DND-41 (cell line): ENCODE measurements at regions not wholly inside any gene's neighbourhood (a gene's known extent, or its start where the extent isn't known, plus 50 kb on each side); places are given as distances from the start of the nearest gene placed in this dataset.

Experiments used
- ATAC-seq: fragments of 200-7000 bp; cut with Tn5 transposase; 3 replicates; pipeline ENCODE4 v1.9.1; 2021; ENCODE audit warnings: low read depth; ENCODE audit not compliant: insufficient read depth
- DNase-seq: peaks from one replicate; pipeline ENCODE4 v3.0.0-alpha.2; 2020
- H2AFZ ChIP-seq: 2 replicates; pipeline ENCODE4 v1.6.0; 2012; ENCODE audit warnings: low read depth, low read length
- H3K27ac ChIP-seq: 2 replicates; pipeline ENCODE4 v1.5.1; 2012; ENCODE audit warnings: low read length, inconsistent platforms
- H3K27me3 ChIP-seq: fragments of 200-600 bp; sonication (generic); 2 replicates; pipeline ENCODE4 v1.6.0; 2012; ENCODE audit warnings: low read length, mild to moderate bottlenecking, inconsistent platforms; ENCODE audit not compliant: insufficient read depth, poor library complexity
- H3K36me3 ChIP-seq: 2 replicates; pipeline ENCODE4 v1.5.1; 2012; ENCODE audit warnings: low read length, inconsistent platforms; ENCODE audit not compliant: insufficient read depth
- H3K4me1 ChIP-seq: 2 replicates; pipeline ENCODE4 v1.5.1; 2012; ENCODE audit warnings: mild to moderate bottlenecking, low read length; ENCODE audit not compliant: insufficient read depth
- H3K4me2 ChIP-seq: 2 replicates; pipeline ENCODE4 v1.6.0; 2012; ENCODE audit warnings: mild to moderate bottlenecking, moderate library complexity, low read length, inconsistent platforms; ENCODE audit not compliant: insufficient read depth
- H3K4me3 ChIP-seq, 2 experiments: fragments of 200-600 bp in 1 of 2; shearing (Covaris generic) in 1 of 2; 2 replicates each; pipeline ENCODE4 v1.5.1; 2012 to 2016; ENCODE audit warnings: inconsistent platforms in 2 of 2, low read length in 2 of 2, mild to moderate bottlenecking in 2 of 2, low read depth in 1 of 2, moderate library complexity in 1 of 2
- H3K79me2 ChIP-seq: 2 replicates; pipeline ENCODE4 v1.6.0; 2012; ENCODE audit warnings: low read length, inconsistent platforms; ENCODE audit not compliant: insufficient read depth
- H3K9ac ChIP-seq: 2 replicates; pipeline ENCODE4 v1.6.0; 2012; ENCODE audit warnings: low read depth, mild to moderate bottlenecking, inconsistent platforms, low read length, moderate library complexity
- H3K9me3 ChIP-seq: 2 replicates; pipeline ENCODE4 v1.5.1; 2012; ENCODE audit warnings: low read length, moderate library complexity, mild to moderate bottlenecking, inconsistent platforms; ENCODE audit not compliant: insufficient read depth, severe bottlenecking
- H4K20me1 ChIP-seq: 2 replicates; pipeline ENCODE4 v1.6.0; 2012; ENCODE audit warnings: low read length; ENCODE audit not compliant: insufficient read depth
- EZH2 ChIP-seq: IDR thresholded peaks from 3 replicates; pipeline ENCODE4 v1.6.1; 2012; ENCODE audit warnings: borderline replicate concordance, low read depth, mild to moderate bottlenecking, moderate library complexity, low read length, inconsistent platforms; ENCODE audit not compliant: severe bottlenecking
- TF ChIP-seq, protein P1 (sequence below): IDR thresholded peaks from 2 replicates; pipeline ENCODE4 v1.5.1; 2012; ENCODE audit warnings: borderline replicate concordance, low read length, moderate library complexity, mild to moderate bottlenecking; ENCODE audit not compliant: poor library complexity, severe bottlenecking; ENCODE audit errors: extremely low read depth

DNA sequence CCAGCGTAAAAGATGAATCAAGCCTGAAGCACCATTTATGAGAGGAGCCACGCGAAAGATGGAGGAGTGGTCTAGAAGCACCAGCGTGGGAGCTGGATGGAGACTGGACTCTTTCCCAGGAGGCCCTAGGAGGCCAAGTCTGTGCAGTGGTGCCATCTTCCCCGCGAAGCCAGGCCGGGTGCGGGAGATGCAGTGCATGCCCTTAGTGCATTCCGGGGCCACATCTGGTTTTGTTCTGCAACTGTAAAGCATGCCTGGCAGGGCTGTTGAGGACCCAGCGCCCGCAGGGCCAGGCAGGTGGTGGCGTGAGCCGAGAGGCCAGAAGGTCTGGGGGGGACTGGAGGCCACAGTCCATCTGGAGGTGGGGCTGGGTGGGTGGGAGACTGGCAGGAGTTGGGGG lies 78.6 kb upstream of the ADRA2C start:
- Histone ChIP-seq H2AFZ (no peak overlapping the region), H3K9ac (no peak overlapping the region), H3K27me3 (no peaks in the 10 kb centered on the region), H4K20me1 (peaks cover 7% of the 10 kb centered on the region; the same call in 1 of the 2 replicates), H3K79me2 (no peaks in the 10 kb centered on the region), H3K36me3 (no peaks in the 10 kb centered on the region), H3K4me3 (no peak overlapping the region), H3K4me2 (no peak overlapping the region), H3K27ac (no peak overlapping the region), H3K9me3 (no peaks in the 10 kb centered on the region), H3K4me1 (no peaks in the 10 kb centered on the region)
- TF ChIP-seq, protein P1, sequence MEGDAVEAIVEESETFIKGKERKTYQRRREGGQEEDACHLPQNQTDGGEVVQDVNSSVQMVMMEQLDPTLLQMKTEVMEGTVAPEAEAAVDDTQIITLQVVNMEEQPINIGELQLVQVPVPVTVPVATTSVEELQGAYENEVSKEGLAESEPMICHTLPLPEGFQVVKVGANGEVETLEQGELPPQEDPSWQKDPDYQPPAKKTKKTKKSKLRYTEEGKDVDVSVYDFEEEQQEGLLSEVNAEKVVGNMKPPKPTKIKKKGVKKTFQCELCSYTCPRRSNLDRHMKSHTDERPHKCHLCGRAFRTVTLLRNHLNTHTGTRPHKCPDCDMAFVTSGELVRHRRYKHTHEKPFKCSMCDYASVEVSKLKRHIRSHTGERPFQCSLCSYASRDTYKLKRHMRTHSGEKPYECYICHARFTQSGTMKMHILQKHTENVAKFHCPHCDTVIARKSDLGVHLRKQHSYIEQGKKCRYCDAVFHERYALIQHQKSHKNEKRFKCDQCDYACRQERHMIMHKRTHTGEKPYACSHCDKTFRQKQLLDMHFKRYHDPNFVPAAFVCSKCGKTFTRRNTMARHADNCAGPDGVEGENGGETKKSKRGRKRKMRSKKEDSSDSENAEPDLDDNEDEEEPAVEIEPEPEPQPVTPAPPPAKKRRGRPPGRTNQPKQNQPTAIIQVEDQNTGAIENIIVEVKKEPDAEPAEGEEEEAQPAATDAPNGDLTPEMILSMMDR: no peak
- no peak for TF ChIP-seq EZH2
- ATAC-seq: no peak
- DNase-seq: no peak

DNA sequence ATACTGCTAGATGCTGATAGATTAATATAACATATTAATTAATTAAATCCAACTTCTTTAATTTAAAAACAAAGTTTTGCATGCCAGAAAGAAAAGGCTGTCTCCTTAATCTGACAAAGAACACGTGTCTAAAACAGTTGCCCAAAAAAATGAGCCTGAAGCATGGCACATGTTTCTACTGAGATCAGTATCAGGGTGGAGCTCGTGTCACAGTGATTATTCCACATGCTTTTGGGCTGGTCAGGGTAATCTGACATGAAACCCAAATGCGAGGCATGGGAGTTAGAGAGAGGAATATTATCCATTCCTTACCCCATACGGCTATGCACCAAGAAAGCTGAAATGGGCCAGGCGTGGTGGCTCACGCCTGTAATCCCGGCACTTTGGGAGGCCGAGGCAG lies 79.4 kb upstream of the ADRA2C start:
- no peak for DNase-seq
- no peak overlapping the region for H3K9ac ChIP-seq
- H3K36me3 ChIP-seq: no peaks in the 10 kb centered on the region
- H3K9me3 ChIP-seq: no peaks in the 10 kb centered on the region
- H3K4me1 ChIP-seq: no peaks in the 10 kb centered on the region
- H3K4me2 ChIP-seq: no peak overlapping the region
- peaks cover 7% of the 10 kb centered on the region; the same call in 1 of the 2 replicates for H4K20me1 ChIP-seq
- H3K27me3 ChIP-seq: no peaks in the 10 kb centered on the region
- H2AFZ ChIP-seq: no peak overlapping the region
- H3K27ac ChIP-seq: no peak overlapping the region
- ATAC-seq: no peak
- no peak overlapping the region for H3K4me3 ChIP-seq
- H3K79me2 ChIP-seq: no peaks in the 10 kb centered on the region
- TF ChIP-seq, protein P1: no peak
- no peak for TF ChIP-seq EZH2

DNA sequence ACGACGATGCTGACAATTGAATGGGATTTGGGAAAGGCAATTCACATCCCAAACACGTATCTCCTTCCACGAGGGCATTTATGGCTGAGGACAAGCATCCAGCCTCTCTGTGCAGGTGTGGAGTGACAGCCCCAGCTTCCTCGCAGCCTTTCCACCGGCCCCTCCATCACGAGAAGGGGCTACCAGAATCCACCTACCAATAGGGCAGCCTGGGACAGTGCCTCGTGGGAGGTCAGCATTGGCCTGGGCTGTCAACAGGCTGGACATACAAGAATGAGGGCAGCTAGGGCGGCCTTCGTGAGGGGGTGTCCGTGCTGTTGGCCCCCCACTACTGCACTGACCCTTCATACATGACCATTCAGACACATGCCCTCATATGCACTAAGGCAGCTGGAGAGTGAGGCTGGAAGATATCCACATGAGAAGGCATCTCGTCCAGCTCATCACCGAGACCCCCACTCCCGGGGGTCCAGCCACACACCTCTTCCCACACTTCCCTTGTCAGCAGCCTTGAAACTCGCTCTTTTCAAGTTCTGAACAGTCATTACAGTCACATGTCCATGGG lies 81.0 kb upstream of the ADRA2C start:
- Histone ChIP-seq H4K20me1 (peaks cover 7% of the 10 kb centered on the region; the same call in 1 of the 2 replicates), H3K27ac (no peak overlapping the region), H3K4me1 (no peaks in the 10 kb centered on the region), H3K9ac (no peak overlapping the region), H3K79me2 (no peaks in the 10 kb centered on the region), H3K4me2 (no peak overlapping the region), H3K4me3 (no peak overlapping the region), H3K9me3 (no peaks in the 10 kb centered on the region), H3K36me3 (no peaks in the 10 kb centered on the region), H3K27me3 (no peaks in the 10 kb centered on the region), H2AFZ (no peak overlapping the region)
- TF ChIP-seq, protein P1: no peak
- no peak for TF ChIP-seq EZH2
- ATAC-seq (no peak), DNase-seq (no peak)

DNA sequence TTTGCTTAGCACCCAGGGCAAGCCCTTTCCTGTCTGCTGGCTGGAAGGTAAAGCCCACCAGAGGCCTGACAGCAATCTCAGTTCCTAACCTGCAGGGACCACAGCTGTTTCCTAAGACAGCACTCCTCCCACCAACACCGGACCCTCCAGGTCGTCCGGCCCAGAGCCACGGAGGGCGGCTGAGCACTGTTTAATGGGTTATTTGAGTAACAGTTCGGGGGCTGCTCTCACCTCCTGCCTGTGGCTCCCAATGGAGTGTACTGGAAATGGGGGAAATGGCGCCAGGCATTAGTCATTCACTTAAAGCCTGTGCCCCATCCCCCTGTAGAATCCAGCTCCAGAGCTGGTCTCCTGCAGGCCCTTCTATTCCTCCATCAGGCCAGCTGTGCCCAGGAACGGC lies 81.6 kb upstream of the ADRA2C start:
- H3K27me3 ChIP-seq: no peaks in the 10 kb centered on the region
- no peaks in the 10 kb centered on the region for H3K36me3 ChIP-seq
- H3K4me1 ChIP-seq: no peaks in the 10 kb centered on the region
- DNase-seq (no peak), ATAC-seq (no peak)
- TF ChIP-seq, protein P1: no peak
- TF ChIP-seq EZH2: no peak
- no peak overlapping the region for H3K4me2 ChIP-seq
- no peak overlapping the region for H3K27ac ChIP-seq
- no peaks in the 10 kb centered on the region for H3K79me2 ChIP-seq
- H2AFZ ChIP-seq: no peak overlapping the region
- no peaks in the 10 kb centered on the region for H3K9me3 ChIP-seq
- no peak overlapping the region for H3K9ac ChIP-seq
- H4K20me1 ChIP-seq: peaks cover 7% of the 10 kb centered on the region; the same call in 1 of the 2 replicates
- no peak overlapping the region for H3K4me3 ChIP-seq
